Urinary bladder (tissue), 3 donors: ENCODE measurements at regions not wholly inside any gene's neighbourhood (a gene's known extent, or its start where the extent isn't known, plus 50 kb on each side); places are given as distances from the start of the nearest gene placed in this dataset.
"Not testable (repeated sequence)": the region's sequence is repeated elsewhere in the genome, so short reads cannot be mapped to it uniquely, and the experiment has no call there.

ENCODE experiments used
- DNase-seq: peaks from one replicate; pipeline ENCODE4 v3.0.0-alpha.2; 2015; ENCODE audit errors: extremely low spot score
- H3K27ac ChIP-seq: one replicate; pipeline ENCODE4 v1.5.1; 2013; ENCODE audit warnings: low read depth, mild to moderate bottlenecking, moderate library complexity
- H3K36me3 ChIP-seq: one replicate; pipeline ENCODE4 v1.6.1; 2013; ENCODE audit warnings: mild to moderate bottlenecking, moderate library complexity; ENCODE audit not compliant: insufficient read depth
- H3K4me1 ChIP-seq: one replicate; pipeline ENCODE4 v1.6.1; 2013; ENCODE audit warnings: mild to moderate bottlenecking, moderate library complexity; ENCODE audit not compliant: insufficient read depth
- H3K4me3 ChIP-seq: one replicate; pipeline ENCODE4 v1.5.1; 2013; ENCODE audit warnings: low read depth, low read length
- WGBS: extraction: QIAGEN DNeasy Blood & Tissue Kit; methylation state at CpG from one replicate; pipeline ENCODE4 v1.1.7; 2013; 5-methylcytosine and 5-hydroxymethylcytosine counted together
- donor health status: healthy with polysubstance abuse.
- donor health status: healthy.

GRCh38 chr10:27349987-27350386 lies 109.4 kb upstream of the ACBD5 start:
- Histone ChIP-seq H3K36me3 (no peaks in the 10 kb centered on the region), H3K27ac (no peak overlapping the region), H3K4me3 (no peak overlapping the region), H3K4me1 (no peaks in the 10 kb centered on the region)
- no peak for DNase-seq
- 87% methylated on average over 20 of the region's 20 CpGs for WGBS

GRCh38 chr10:27347827-27348207 lies 107.2 kb upstream of the ACBD5 start:
- DNase-seq, H3K4me1 ChIP-seq, H3K4me3 ChIP-seq, H3K27ac ChIP-seq, H3K36me3 ChIP-seq: not testable (repeated sequence)
- 32% methylated on average over 4 of the region's 4 CpGs for WGBS

- WGBS, result 54% methylated on average over 4 of the region's 4 CpGs
- Histone ChIP-seq H3K27ac (no peak overlapping the region), H3K36me3 (no peaks in the 10 kb centered on the region), H3K4me3 (no peak overlapping the region), H3K4me1 (no peaks in the 10 kb centered on the region)
- no peak for DNase-seq
Measured at GRCh38 chr10:27345455-27345920, 104.9 kb upstream of the ACBD5 start.

- Histone ChIP-seq H3K4me3 (no peak overlapping the region), H3K4me1 (no peaks in the 10 kb centered on the region), H3K27ac (no peak overlapping the region), H3K36me3 (no peaks in the 10 kb centered on the region)
- 57% methylated on average over 8 of the region's 8 CpGs for WGBS
- DNase-seq, result no peak
Measured at GRCh38 chr10:27344568-27345454, 104.2 kb upstream of the ACBD5 start.

GRCh38 chr10:27341001-27341400 lies 100.4 kb upstream of the ACBD5 start:
- Histone ChIP-seq H3K27ac (no peak overlapping the region), H3K4me1 (no peaks in the 10 kb centered on the region), H3K36me3 (no peaks in the 10 kb centered on the region), H3K4me3 (no peak overlapping the region)
- WGBS, result 52% methylated on average over 3 of the region's 3 CpGs
- DNase-seq, result no peak

- not testable (repeated sequence) for DNase-seq, H3K4me1 ChIP-seq, H3K36me3 ChIP-seq, H3K27ac ChIP-seq, H3K4me3 ChIP-seq
- 66% methylated on average over 3 of the region's 3 CpGs for WGBS
Measured at GRCh38 chr10:27335246-27335645, 94.6 kb upstream of the ACBD5 start.

- WGBS, result 46% methylated on average over 3 of the region's 3 CpGs
- no peak overlapping the region for H3K27ac ChIP-seq
- no peaks in the 10 kb centered on the region for H3K36me3 ChIP-seq
- no peak for DNase-seq
- no peaks in the 10 kb centered on the region for H3K4me1 ChIP-seq
- no peak overlapping the region for H3K4me3 ChIP-seq
Measured at GRCh38 chr10:27330074-27330473, 89.5 kb upstream of the ACBD5 start.

GRCh38 chr10:27328946-27329345 lies 88.3 kb upstream of the ACBD5 start:
- no peak overlapping the region for H3K27ac ChIP-seq
- no peak for DNase-seq
- H3K4me1 ChIP-seq, result no peaks in the 10 kb centered on the region
- no peaks in the 10 kb centered on the region for H3K36me3 ChIP-seq
- 91% methylated on average over 1 of the region's 1 CpG for WGBS
- H3K4me3 ChIP-seq, result no peak overlapping the region

GRCh38 chr10:27326748-27327147 lies 86.2 kb upstream of the ACBD5 start:
- H3K4me1 ChIP-seq, H3K4me3 ChIP-seq, H3K36me3 ChIP-seq, DNase-seq, H3K27ac ChIP-seq: not testable (repeated sequence)
- 91% methylated on average over 5 of the region's 5 CpGs for WGBS

- WGBS, result 32% methylated on average over 44 of the region's 44 CpGs
- Histone ChIP-seq H3K36me3 (no peaks in the 10 kb centered on the region), H3K27ac (no peak overlapping the region), H3K4me1 (peaks cover 2% of the 10 kb centered on the region), H3K4me3 (peak overlapping the region; percentile 31)
- DNase-seq, result no peak
Measured at GRCh38 chr10:27319752-27320431, 79.3 kb upstream of the ACBD5 start.

- H3K4me3 ChIP-seq, H3K4me1 ChIP-seq: not testable (repeated sequence)
- 94% methylated on average over 5 of the region's 5 CpGs for WGBS
Measured at GRCh38 chr10:27319139-27319538, 78.5 kb upstream of the ACBD5 start.

GRCh38 chr10:27315082-27315481 lies 74.5 kb upstream of the ACBD5 start:
- not testable (repeated sequence) for H3K27ac ChIP-seq, H3K4me1 ChIP-seq, DNase-seq, H3K4me3 ChIP-seq, H3K36me3 ChIP-seq
- WGBS, result 69% methylated on average over 2 of the region's 2 CpGs

More at GRCh38 chr10:27319139-27319538, 78.5 kb upstream of the ACBD5 start:
- DNase-seq, H3K27ac ChIP-seq, H3K36me3 ChIP-seq: not testable (repeated sequence)

- 38% methylated on average over 3 of the region's 3 CpGs for WGBS
Measured at GRCh38 chr10:27313586-27313985, 73.0 kb upstream of the ACBD5 start.

GRCh38 chr10:27312854-27313253 lies 72.3 kb upstream of the ACBD5 start:
- no peak overlapping the region for H3K4me3 ChIP-seq
- DNase-seq, result no peak
- no peaks in the 10 kb centered on the region for H3K4me1 ChIP-seq
- H3K36me3 ChIP-seq, result no peaks in the 10 kb centered on the region
- 89% methylated on average over 4 of the region's 4 CpGs for WGBS
- H3K27ac ChIP-seq, result no peak overlapping the region

More at GRCh38 chr10:27313586-27313985, 73.0 kb upstream of the ACBD5 start:
- not testable (repeated sequence) for H3K4me3 ChIP-seq, H3K27ac ChIP-seq, H3K36me3 ChIP-seq, H3K4me1 ChIP-seq, DNase-seq
